OCI-M2 (cell line): ENCODE measurements at regions not wholly inside any gene's neighbourhood (a gene's known extent, or its start where the extent isn't known, plus 50 kb on each side); places are given as distances from the start of the nearest gene placed in this dataset.

Experiments
- DNase-seq: peaks from one replicate; lab custom pipeline; 2025; ENCODE audit not compliant: unreplicated experiment; lab: John Stamatoyannopoulos, UW

DNA sequence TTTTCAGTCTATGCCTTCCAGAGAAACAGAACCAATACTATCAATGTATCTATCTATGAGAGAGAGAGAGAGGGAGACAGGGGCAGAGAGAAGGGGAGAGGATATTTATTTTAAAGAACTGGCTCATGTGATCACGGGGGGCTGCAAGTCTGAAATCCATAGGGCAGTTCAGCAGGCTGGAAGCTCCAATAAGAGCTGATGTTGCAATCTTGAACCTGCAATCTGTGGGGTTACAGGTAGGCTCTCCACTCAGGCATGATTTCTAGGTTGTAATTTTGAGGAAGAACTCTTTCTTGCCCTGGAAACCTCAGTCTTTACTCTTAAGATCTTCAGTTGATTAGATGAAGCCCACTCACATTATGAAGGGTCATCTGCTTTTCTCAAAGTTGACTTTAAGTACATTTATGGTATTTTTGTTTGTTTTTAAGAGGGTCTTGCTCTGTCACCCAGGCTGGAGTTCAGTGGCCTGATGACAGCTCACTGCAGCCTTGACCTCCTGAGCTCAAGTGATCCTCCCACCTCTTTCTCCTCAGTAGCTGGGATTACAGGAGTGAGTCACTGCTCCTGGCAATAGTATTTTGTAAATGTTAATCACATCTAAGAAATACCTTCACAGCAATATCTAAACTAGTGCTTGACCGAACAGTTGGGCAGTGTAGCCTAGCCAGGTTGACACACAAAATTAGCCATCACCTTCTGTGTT, 376.4 kb downstream of the FGF9 start:
- no peak for DNase-seq

DNA sequence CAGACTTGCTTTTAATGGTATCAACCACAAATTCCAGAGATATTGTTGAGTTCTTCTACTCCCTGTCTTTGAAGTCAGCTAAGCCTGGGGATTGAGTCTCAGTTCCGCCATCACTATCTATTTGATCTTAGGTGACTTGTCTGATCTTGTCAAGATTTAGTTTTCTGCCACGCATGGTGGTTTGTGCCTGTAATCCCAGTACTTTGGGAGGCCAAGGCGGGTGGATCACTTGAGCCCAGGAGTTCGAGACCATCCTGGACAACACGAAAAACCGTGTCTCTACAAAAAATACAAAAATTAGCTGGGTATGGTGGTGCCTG, 376.9 kb downstream of the FGF9 start:
- no peak for DNase-seq

DNA sequence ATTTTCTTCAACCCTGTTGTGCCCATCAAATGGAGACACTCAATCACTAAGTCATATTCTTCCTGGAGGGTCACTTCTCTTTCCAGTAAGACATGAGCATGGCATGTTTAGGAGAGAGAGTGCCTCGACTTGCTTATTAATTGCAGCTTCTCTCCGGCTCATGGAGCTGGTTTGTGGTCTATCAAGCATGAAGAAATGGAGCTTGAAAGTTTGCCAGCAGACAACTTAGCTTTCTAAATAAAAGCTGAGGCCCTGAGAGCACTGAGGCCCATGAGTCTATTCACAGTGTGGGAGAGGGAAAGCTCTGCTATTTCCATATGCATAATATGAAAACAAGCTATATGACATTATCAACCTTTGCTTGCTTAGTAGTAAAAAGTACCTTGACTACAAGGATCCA, 378.5 kb downstream of the FGF9 start:
- DNase-seq: no peak

DNA sequence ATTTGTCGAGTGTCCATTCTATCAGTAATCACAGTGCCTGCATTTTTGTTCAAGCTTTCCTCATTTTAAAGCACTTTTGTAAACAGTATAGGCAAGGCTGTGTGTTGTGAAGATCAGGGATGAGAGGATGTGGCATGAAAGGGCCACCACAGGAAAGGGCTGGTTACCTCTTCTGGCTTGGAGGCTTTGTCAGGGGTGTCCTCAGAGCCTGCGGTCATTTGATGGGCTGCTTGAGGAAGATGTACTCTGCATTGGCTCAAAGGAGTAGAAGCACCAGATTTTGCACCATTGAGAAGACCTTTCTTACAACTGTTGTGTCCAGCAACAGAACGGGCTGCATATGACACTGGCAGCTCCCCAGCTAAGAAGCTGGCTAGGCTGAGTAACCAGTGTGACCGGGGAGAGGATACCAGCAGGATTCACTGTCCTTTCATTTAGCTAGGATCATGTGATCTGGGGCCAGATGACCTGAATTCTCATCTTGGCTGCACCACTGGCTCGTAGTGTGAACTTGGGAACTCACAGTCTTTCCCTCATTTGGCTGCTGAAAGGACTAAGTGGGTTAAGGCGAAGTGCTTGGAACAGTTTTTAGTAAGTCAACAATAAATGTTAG, 380.2 kb downstream of the FGF9 start:
- DNase-seq: no peak

DNA sequence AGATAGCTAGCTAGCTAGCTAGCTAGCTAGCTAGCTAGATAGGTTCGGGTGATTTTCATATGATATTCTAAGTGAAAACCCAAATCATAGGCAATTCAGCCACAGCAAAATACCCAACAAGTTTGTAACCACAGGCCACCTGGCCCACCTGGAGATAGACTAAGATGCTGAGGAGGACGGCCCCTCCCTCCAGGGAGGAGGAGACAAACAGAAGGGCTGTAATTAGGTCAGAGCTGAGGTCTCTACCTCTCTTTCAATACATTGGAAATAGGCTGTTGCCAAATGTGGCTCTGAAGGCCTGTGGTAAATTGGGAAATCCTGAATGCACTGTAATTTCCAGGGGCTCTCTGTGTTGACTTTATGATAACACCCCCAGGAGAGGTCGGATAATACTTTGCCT, 382.2 kb downstream of the FGF9 start:
- no peak for DNase-seq

DNA sequence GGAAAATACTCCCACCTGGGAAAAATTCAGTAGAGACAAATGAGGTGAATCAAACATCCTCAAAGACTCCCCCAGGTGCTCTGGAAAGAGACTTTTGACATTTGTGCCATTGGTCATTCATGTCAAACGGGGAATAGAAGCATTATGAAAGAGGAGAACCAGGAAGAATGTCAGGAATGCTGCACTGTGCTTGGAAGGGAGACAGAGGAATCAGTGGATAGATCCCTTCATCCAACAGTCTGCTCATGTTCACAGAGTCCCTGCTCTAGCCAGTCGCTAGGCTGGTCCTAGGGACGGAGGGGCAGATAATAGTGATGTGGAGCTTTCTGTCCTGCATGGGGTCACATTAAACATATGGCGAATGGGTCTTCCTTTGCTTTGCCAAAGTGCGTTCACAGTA, 384.4 kb downstream of the FGF9 start:
- no peak for DNase-seq

DNA sequence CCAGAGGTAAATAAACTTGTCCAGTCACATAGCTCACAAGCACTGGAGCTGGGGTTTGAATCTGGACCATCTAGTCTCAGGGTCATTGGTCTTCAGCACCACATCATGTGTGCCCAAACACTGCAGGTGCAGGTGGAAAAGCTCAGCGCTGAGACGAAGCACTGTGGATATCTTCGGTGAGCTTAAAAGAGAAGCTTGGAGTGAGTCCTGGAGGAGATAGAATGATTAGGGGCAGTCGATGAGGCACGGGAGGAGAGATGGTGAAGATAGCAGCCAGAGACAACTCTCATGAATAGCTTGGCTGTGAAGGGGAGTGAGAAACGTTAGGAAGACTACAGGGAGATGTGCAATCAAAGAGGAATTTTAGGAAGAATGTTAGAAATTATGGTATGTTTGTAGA, 389.3 kb downstream of the FGF9 start:
- DNase-seq: no peak

DNA sequence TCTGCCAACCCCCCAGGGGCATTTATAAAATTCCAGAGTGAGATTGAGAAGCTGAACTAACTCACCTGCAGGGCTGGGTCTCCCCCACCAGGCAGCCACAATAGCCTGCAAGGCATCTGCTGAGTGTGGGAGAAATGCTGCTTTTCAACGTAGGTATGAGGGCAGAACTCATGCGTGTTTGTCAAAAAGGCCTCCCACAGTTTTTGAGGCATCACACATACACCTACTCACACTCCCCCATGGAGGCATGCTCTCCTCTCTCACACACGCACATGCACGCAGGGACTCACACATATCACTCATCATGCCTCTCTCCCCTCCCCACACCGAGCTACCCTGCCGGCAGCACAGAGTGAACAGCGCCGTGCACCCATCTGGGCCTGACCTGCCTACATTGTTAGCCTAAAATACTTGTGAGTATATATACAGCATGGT, 390.5 kb downstream of the FGF9 start:
- no peak for DNase-seq

DNA sequence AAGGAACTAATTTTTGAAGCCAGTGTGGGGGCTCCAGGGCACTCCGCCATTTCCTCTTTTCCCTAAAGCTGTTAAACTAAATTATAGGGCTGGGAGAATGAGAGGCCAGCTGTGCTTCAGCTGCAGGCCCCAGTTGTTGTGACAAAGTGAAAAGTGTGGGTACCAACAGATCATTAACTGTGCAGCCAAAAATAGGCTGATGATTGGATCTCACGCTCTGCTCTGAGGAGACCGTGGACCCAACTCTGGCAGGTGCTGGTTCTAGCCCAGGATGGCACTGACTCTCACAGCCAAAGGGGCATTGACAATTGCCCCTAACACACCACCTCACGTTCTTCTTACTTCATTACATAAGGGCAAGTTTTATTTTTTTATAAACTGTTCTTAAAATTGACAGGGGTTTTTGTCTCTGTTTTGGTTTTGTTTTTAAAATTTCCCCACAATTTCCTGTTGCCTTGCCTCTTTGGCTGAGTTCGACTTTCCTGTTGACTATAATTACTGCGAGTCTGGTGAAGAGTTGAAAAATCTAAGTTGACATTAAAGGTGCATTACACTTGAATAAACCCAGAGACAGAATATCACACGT, 391.0 kb downstream of the FGF9 start:
- no peak for DNase-seq

DNA sequence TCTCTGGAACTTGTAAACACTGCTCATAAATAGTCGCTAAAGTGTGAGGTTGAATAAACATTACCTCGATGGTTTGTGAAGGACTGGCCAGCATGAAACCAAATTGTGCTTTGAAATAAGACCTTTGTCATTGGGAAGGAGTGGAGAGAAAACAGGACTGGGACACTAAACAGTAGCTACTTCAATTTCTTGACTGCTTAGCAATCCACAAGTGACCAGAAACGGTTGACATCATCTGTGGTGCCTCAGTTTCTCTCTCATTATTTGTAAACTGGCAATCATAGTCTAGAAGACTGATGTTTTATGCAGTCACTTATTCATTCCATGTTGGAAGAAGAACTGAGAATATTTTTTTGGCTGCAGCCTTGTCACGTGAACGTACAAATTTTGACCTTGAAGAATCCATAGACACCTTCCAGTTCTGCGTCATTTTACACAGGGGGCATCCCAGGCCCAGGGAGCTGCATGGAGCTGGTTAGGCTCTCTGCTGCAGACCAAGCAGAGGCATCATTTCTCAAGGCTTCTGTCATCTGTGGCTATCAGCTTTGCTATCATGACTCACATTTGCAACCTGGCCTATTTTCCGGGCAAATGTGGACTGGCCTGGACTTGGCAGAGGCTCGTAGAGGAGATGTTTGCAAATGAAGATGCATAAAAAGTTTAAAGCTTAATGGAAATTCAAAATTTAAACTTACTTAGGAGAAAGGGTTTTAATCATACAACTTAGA, 391.8 kb downstream of the FGF9 start:
- DNase-seq: no peak

DNA sequence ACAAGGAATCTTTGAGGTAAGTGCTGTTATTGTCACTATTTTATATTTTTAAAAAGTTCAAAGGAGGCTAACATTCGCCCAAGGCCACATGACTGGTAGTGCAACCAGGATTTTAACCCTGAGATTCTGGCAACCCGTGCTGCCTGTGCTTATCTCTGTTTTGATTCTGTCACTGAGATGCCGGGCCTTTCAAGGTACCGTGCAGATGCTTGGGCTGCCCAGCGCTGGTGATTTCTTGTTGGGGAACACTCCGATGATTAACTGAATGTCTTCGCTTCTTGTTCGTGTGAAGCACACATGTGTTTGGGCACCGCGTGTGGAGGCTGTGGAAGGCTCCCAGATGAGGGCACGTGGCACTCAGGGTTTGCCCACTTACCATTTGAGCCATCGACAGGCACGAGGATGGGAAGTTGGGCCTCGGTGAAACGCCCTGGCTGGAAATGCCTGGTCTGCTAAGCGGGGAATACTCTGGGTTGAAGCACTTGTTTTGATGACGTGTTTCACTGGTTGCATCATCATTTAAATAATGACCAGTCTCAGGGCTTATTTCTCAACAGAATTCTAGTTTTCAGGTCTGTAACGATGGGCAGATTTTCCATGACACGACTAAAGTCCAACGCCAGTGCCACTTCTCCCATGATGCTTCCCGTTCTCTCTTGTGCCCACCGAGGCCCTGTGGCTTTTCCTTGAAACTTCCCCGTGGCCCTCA, 392.7 kb downstream of the FGF9 start:
- DNase-seq: no peak

DNA sequence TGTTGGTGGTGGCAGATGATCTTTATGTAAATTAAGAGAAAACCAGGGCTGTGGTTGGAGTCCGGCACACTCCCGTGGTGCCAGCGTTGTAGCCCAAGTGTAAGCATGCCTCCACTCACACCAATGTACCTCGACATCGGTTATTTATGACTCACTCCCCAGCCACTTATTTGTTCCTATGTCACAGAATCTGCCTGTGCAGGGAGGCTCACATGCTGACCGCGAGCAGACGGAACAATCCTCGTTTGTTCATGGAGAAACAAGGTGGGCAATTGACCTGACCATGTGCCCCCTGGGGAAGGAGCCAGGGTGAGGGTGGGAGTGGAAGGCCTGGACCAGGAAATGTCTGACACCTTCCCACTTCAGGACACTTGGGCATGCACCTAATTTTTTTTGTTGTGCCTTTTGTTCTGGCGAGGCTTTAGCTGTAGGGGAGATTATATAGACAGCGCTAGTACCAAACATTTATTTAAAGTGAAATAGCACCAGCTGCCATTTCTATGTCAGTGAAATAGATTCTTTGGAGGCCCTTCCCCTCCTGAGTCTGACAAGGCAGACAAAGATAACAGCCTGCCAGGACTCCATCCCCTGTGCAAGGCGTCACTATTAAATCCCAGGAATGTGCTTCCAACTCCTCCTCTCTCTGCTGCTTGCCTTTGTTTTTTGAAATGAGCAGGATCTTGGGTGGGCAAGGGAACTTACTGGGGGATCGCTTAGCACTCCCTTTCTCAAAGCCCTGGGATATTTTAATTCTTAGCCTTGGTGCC, 394.2 kb downstream of the FGF9 start:
- DNase-seq: no peak

DNA sequence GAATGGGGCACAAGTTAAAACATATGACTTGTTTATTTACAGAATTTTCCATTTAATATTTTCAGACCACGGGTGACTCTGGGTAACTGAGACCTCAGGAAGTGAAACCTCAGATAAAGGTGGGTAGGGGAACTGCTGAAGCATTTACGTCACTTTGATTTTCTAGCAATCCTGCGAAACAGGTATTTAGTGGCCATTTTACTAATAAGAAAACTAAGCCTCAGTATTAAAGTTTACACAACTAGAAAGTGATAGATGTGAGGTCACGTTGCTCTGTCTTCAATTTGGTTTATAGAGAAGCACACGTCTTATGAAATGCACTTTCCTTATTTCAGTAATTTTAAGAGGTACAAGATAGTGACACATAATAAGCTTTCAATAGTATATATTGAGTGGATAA, 402.8 kb downstream of the FGF9 start:
- no peak for DNase-seq

DNA sequence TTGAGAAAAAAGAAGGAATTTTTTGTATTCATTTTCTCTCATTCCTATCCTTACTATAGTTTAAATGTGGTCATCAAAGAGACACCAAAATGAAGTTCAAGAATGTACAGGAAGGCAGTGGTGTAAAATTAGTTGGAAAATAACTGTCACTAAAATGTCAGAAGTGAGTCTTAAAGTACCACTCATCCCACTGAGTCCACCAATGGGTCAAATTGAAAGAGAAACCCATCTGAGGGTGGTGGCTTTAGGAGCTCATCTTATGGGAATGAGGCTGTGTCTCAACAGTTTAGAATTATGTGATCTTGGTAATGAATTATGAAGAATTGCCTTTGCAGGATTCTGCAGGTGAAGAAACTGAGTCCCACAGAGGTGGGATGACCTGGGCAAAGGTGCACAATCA, 403.5 kb downstream of the FGF9 start:
- DNase-seq: no peak

DNA sequence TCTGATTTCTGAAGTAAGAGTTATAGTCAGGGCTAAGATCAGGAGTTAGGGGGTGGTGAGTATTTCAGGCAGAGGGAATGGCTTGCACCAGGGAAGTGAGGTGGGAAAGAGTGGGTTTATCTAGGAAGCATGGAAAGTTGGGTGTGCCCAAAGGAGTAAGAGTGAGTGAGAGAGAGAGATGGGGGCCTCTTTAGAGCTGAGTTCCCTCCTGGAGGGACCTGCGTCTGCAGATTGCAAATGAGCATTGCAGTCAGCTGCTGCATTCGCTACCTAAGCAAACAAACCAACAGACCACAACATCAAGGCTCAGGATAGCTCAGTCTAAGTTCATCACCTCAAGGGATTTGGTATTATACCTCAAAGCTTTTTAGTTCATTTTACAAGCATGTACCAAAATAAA, 405.8 kb downstream of the FGF9 start:
- no peak for DNase-seq

DNA sequence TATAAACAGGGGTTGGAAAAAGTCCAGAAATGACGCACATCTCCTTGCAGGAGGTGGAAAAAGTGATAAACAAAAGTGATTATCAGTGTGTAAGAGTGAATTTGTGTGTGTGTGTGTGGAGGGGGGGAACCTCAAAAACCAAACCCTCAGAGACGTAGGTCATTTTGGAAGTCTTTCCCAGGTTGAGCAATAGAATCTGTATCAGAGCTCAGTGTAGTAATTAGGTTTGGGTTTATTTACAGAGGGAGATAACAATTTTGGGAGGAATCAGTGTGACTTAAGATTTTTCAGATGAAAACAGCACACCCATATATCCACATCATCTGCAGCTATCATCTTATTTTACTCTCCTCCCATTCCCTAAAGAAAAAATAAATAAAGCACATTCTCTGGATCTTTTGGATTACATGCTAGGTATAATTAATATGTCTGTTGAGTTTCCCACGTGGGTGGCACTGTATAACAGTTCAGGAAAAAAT, 406.4 kb downstream of the FGF9 start:
- DNase-seq: no peak

DNA sequence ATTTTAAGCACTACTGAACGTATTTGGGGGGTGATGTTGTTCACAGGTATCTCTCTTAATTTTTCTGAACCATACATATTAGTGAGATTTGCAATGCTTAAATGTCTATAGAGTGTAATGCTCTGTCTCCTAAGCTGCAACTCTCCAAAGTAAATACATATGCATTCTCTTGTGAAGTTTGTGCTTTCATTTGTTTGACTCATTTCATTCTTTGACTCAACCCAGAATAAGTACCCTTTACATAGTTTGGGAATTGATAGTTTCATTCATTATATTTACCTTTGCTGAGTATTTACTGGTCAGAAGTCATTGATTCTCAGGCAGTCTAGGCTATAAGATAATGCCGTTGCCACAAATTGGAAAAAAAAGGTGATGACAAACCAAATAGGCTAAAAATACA, 406.9 kb downstream of the FGF9 start:
- no peak for DNase-seq

DNA sequence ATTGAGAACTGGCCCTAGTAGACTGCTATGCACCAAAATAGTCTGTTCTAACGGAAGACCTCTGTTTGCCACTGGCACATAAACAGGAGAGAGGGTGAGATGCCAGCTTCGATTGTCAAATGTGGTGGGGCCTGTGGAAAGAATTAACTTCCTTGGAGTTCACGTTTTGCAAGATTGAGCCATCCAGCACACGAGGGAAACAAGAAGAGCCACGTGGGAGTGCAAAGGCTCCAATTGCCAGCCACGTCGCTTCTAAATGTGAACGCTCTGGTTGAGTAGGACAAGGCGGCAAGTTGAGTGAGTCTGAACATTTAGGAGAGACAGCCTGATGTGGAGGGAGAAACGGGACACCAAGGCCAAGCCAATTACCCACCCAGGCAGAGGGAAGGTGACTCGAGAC, 409.1 kb downstream of the FGF9 start:
- no peak for DNase-seq

DNA sequence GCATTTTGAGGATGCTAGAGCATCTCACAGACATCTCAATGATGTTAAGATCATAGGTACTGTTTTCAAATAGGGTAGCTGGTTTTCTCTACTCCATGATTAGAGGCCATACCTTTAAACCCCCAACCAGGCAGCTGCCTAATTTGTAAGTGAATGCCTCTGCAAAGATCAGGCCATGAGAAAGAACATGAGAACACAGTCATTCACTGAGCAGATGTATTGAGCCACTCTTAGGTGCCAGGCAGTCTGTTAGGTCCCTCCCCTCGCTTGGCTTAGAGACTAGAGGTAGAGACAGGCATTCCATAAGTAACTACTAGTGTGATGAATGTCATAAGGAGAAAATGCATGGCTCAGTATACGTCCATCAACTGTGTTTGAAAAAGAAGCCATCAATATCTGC, 410.0 kb downstream of the FGF9 start:
- no peak for DNase-seq

DNA sequence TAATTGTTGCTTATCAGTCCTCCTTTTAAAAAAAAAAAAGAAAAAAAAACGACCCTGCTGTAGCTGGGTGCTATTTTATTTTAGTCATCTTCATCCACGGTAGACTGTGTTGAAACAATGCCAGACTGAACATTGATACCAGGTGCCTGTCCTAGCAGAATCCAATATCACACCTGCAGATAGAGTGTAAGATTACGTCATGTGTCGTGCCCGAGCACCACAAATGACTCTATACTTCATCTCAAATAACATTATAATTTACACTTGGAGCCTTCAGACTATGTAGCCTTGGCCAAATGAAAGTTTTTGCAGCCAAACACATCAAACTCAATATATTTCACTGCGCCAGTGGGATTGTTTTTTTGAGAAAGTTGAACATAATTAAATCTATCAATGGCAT, 410.6 kb downstream of the FGF9 start:
- no peak for DNase-seq

DNA sequence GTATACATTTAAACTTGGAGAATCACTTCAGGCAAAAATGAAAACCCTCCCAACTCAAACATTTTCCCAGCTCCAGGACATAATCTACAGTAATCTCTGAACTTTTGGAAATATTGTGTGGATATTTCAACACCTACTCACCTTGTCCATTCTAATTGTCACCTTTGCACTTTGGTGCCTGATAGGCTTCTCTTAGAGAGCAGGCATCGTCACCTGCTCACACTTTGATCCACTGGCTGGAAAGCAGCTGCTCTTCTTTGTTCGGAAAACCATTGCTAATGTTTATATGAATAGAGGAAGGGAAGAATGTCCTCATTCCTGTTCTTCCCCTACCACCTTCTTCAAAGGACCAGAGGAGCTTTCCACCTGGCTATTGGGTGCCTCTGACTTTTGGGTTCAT, 411.2 kb downstream of the FGF9 start:
- no peak for DNase-seq
